Neural cell (in vitro differentiated cells): ENCODE measurements at regions not wholly inside any gene's neighbourhood (a gene's known extent, or its start where the extent isn't known, plus 50 kb on each side); places are given as distances from the start of the nearest gene placed in this dataset.

Experiments used
- H2AFZ ChIP-seq: fragments of 200-600, 300-800 bp; sonication (generic), shearing (Covaris generic); 2 replicates; pipeline ENCODE4 v1.6.0; 2014; ENCODE audit warnings: low read depth, mild to moderate bottlenecking, antibody characterized with exemption, low read length, moderate library complexity
- H3F3A ChIP-seq: fragments of 200-600 bp; shearing (Covaris generic); 2 replicates; pipeline ENCODE4 v1.6.1; 2016; ENCODE audit warnings: mild to moderate bottlenecking, moderate library complexity, mixed read lengths, antibody characterized with exemption, low read length; ENCODE audit not compliant: insufficient read depth, poor library complexity, severe bottlenecking
- H3K27ac ChIP-seq: fragments of 200-600, 300-800 bp; sonication (generic), shearing (Covaris generic); 2 replicates; pipeline ENCODE4 v1.5.1; 2014; ENCODE audit warnings: mild to moderate bottlenecking, low read length, moderate library complexity
- H3K27me3 ChIP-seq: fragments of 300-800, 200-600 bp; sonication (generic), shearing (Covaris generic); 2 replicates; pipeline ENCODE4 v1.6.0; 2014; ENCODE audit warnings: mild to moderate bottlenecking, low read depth, low read length, moderate library complexity; ENCODE audit not compliant: insufficient read depth
- H3K36me3 ChIP-seq: fragments of 300-800, 200-600 bp; sonication (generic), shearing (Covaris generic); 2 replicates; pipeline ENCODE4 v1.5.1; 2014; ENCODE audit warnings: mild to moderate bottlenecking, antibody characterized with exemption, low read length, moderate library complexity; ENCODE audit not compliant: insufficient read depth
- H3K4me2 ChIP-seq: fragments of 300-800, 200-600 bp; sonication (generic), shearing (Covaris generic); 2 replicates; pipeline ENCODE4 v1.6.0; 2014; ENCODE audit warnings: mild to moderate bottlenecking, low read length
- H3K4me3 ChIP-seq: fragments of 300-800, 200-600 bp; sonication (generic), shearing (Covaris generic); 2 replicates; pipeline ENCODE4 v1.5.1; 2014; ENCODE audit warnings: mild to moderate bottlenecking, low read length, moderate library complexity
- H3K79me2 ChIP-seq: fragments of 200-600 bp; shearing (Covaris generic); replicated peaks from 2 replicates; pipeline ENCODE4 v1.6.0; 2014; ENCODE audit warnings: mild to moderate bottlenecking, low read length, moderate library complexity; ENCODE audit not compliant: insufficient read depth
- H3K9ac ChIP-seq: fragments of 300-800, 200-600 bp; sonication (generic), shearing (Covaris generic); 2 replicates; pipeline ENCODE4 v1.6.1; 2016; ENCODE audit warnings: mild to moderate bottlenecking, low read length, mixed read lengths
- H3K9me2 ChIP-seq: fragments of 200-600 bp; shearing (Covaris generic); 2 replicates; pipeline ENCODE4 v1.6.1; 2016; ENCODE audit warnings: mild to moderate bottlenecking, low read length, mixed read lengths; ENCODE audit not compliant: insufficient read depth
- H3K9me3 ChIP-seq: fragments of 200-600, 300-800 bp; sonication (generic), shearing (Covaris generic); 2 replicates; pipeline ENCODE4 v1.6.1; 2016; ENCODE audit warnings: mild to moderate bottlenecking, mixed run types, low read length, moderate library complexity, mixed read lengths
- H4K20me1 ChIP-seq: fragments of 200-600 bp; shearing (Covaris generic); 2 replicates; pipeline ENCODE4 v1.6.1; 2016; ENCODE audit warnings: mild to moderate bottlenecking, mixed run types; ENCODE audit not compliant: insufficient read depth
- CTCF ChIP-seq: fragments of 450-650 bp; IDR thresholded peaks from 2 replicates; pipeline ENCODE4 v1.5.1; 2014; ENCODE audit warnings: antibody characterized with exemption, mild to moderate bottlenecking, moderate library complexity; ENCODE audit not compliant: poor library complexity, severe bottlenecking
- EP300 ChIP-seq: fragments of 450-650 bp; conservative IDR thresholded peaks from 2 replicates; pipeline ENCODE4 v1.6.1; 2014; ENCODE audit warnings: antibody characterized with exemption, mild to moderate bottlenecking, moderate library complexity; ENCODE audit not compliant: poor library complexity, severe bottlenecking
- EZH2 ChIP-seq: fragments of 200-600, 300-800 bp; shearing (Covaris generic), sonication (generic); IDR thresholded peaks from 2 replicates; pipeline ENCODE4 v1.6.1; 2014; ENCODE audit warnings: antibody characterized with exemption, low read length, borderline replicate concordance, mild to moderate bottlenecking; ENCODE audit not compliant: insufficient read depth, poor library complexity, severe bottlenecking
- MXI1 ChIP-seq: fragments of 450-650 bp; conservative IDR thresholded peaks from 2 replicates; pipeline ENCODE4 v1.6.1; 2014; ENCODE audit warnings: antibody characterized with exemption, mild to moderate bottlenecking; ENCODE audit not compliant: poor library complexity, severe bottlenecking
- POLR2AphosphoS5 ChIP-seq: IDR thresholded peaks from 2 replicates; pipeline ENCODE4 v1.6.1; 2012
- RAD21 ChIP-seq: fragments of 450-650 bp; conservative IDR thresholded peaks from 2 replicates; pipeline ENCODE4 v1.6.1; 2014; ENCODE audit warnings: antibody characterized with exemption, mild to moderate bottlenecking, moderate library complexity
- REST ChIP-seq: IDR thresholded peaks from 2 replicates; pipeline ENCODE4 v1.6.1; 2012; ENCODE audit warnings: borderline replicate concordance
- SMC3 ChIP-seq: fragments of 450-650 bp; conservative IDR thresholded peaks from 2 replicates; pipeline ENCODE4 v1.6.1; 2014; ENCODE audit warnings: antibody characterized with exemption, mild to moderate bottlenecking, moderate library complexity; ENCODE audit not compliant: poor library complexity
- TAF1 ChIP-seq: IDR thresholded peaks from 2 replicates; pipeline ENCODE4 v1.6.1; 2012; ENCODE audit warnings: low read depth

GRCh38 chr3:86629511-86629910 lies 361.4 kb downstream of the VGLL3 start:
- Histone ChIP-seq H3K36me3 (no peaks in the 10 kb centered on the region), H3F3A (no peaks in the 10 kb centered on the region), H3K4me3 (no peak overlapping the region), H3K9me3 (no peaks in the 10 kb centered on the region), H3K27me3 (no peaks in the 10 kb centered on the region), H4K20me1 (no peaks in the 10 kb centered on the region), H2AFZ (no peak overlapping the region), H3K9me2 (no peaks in the 10 kb centered on the region), H3K79me2 (no peaks in the 10 kb centered on the region), H3K27ac (no peak overlapping the region), H3K4me2 (no peak overlapping the region), H3K9ac (no peak overlapping the region)
- no peak for TF ChIP-seq SMC3

- no peaks in the 10 kb centered on the region for H4K20me1 ChIP-seq
- no peaks in the 10 kb centered on the region for H3K9me3 ChIP-seq
- TF ChIP-seq SMC3: no peak
- no peak for TF ChIP-seq POLR2AphosphoS5
- no peak for TF ChIP-seq MXI1
- TF ChIP-seq TAF1: no peak
- no peak for TF ChIP-seq REST
- TF ChIP-seq EZH2: no peak
- no peak for TF ChIP-seq EP300
- no peak for TF ChIP-seq RAD21
- TF ChIP-seq CTCF: no peak
- no peak overlapping the region for H3K4me2 ChIP-seq
- H3K9me2 ChIP-seq: no peaks in the 10 kb centered on the region
- no peak overlapping the region for H3K4me3 ChIP-seq
- H3F3A ChIP-seq: no peaks in the 10 kb centered on the region
- H3K27ac ChIP-seq: no peak overlapping the region
- H3K79me2 ChIP-seq: no peaks in the 10 kb centered on the region
- no peak overlapping the region for H2AFZ ChIP-seq
- H3K9ac ChIP-seq: no peak overlapping the region
- no peaks in the 10 kb centered on the region for H3K27me3 ChIP-seq
- no peaks in the 10 kb centered on the region for H3K36me3 ChIP-seq
Measured at GRCh38 chr3:86624192-86624591, 366.8 kb downstream of the VGLL3 start.

DNA sequence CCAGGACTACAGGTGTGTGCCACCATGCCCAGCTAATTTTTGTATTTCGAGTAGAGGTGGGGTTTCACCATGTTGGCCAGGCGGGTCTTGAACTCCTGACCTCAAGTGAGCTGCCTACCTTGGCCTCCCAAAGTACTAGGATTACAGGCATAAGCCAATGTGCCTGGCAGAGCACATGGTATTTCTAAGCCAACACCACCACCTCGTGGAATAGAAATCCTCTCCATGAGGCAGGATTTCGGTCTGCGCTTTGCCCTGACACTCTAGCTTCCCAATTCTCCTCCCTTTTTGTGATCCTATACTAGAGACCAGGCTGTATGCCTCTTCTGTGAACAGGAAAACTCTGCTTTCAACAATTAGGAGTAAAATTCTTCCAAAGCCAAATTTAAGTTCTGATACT lies 372.2 kb downstream of the VGLL3 start:
- H2AFZ ChIP-seq: no peak overlapping the region
- no peaks in the 10 kb centered on the region for H4K20me1 ChIP-seq
- H3K27ac ChIP-seq: no peak overlapping the region
- H3K9me3 ChIP-seq: peaks cover 10% of the 10 kb centered on the region
- H3K4me3 ChIP-seq: no peak overlapping the region
- H3K79me2 ChIP-seq: no peaks in the 10 kb centered on the region
- no peaks in the 10 kb centered on the region for H3K27me3 ChIP-seq
- H3K4me2 ChIP-seq: no peak overlapping the region
- no peak overlapping the region for H3K9ac ChIP-seq
- no peaks in the 10 kb centered on the region for H3K36me3 ChIP-seq
- H3K9me2 ChIP-seq: no peaks in the 10 kb centered on the region
- TF ChIP-seq CTCF (no peak), EZH2 (no peak), TAF1 (no peak), MXI1 (no peak), EP300 (no peak), RAD21 (no peak), REST (no peak), POLR2AphosphoS5 (no peak), SMC3 (no peak)
- H3F3A ChIP-seq: no peaks in the 10 kb centered on the region
